HG02970 (cell line): ENCODE measurements at regions not wholly inside any gene's neighbourhood (a gene's known extent, or its start where the extent isn't known, plus 50 kb on each side); places are given as distances from the start of the nearest gene placed in this dataset.

Source experiments
- ATAC-seq: cut with Tn5 transposase; IDR thresholded peaks from one replicate; pipeline ENCODE4 v1.9.1; 2021; ENCODE audit warnings: mild to moderate bottlenecking, moderate library complexity, moderate number of reproducible peaks; ENCODE audit not compliant: unreplicated experiment, low FRiP score

- ATAC-seq = no peak
Measured at GRCh38 chr17:79524213-79525187, 86.4 kb downstream of the RBFOX3 start.

- no peak for ATAC-seq
Measured at GRCh38 chr17:79522414-79522813, 88.4 kb downstream of the RBFOX3 start.

- no peak for ATAC-seq
Measured at GRCh38 chr17:79521225-79521624, 89.6 kb downstream of the RBFOX3 start.

GRCh38 chr17:79520167-79521165, 90.4 kb downstream of the RBFOX3 start:
- ATAC-seq = no peak

GRCh38 chr17:79519601-79520000, 91.2 kb downstream of the RBFOX3 start:
- no peak for ATAC-seq

GRCh38 chr17:79518585-79519523, 92.0 kb downstream of the RBFOX3 start:
- ATAC-seq = no peak

- ATAC-seq = no peak
Measured at GRCh38 chr17:79517827-79518584, 92.8 kb downstream of the RBFOX3 start.

GRCh38 chr17:79515646-79516571, 94.9 kb downstream of the RBFOX3 start:
- ATAC-seq = no peak

- ATAC-seq = no peak
Measured at GRCh38 chr17:79515110-79515509, 95.7 kb downstream of the RBFOX3 start.

GRCh38 chr17:79513820-79514535, 96.9 kb downstream of the RBFOX3 start:
- no peak for ATAC-seq

GRCh38 chr17:79513206-79513605, 97.6 kb downstream of the RBFOX3 start:
- ATAC-seq = no peak

GRCh38 chr17:79511471-79511870, 99.4 kb downstream of the RBFOX3 start:
- no peak for ATAC-seq

GRCh38 chr17:79510071-79510470, 100.8 kb downstream of the RBFOX3 start:
- ATAC-seq = no peak

- ATAC-seq = no peak
Measured at GRCh38 chr17:79509490-79509889, 101.4 kb downstream of the RBFOX3 start.

GRCh38 chr17:79509008-79509407, 101.8 kb downstream of the RBFOX3 start:
- no peak for ATAC-seq

- no peak for ATAC-seq
Measured at GRCh38 chr17:79508291-79508716, 102.5 kb downstream of the RBFOX3 start.

- no peak for ATAC-seq
Measured at GRCh38 chr17:79506955-79507354, 103.9 kb downstream of the RBFOX3 start.
